ENCODE measurements at regions not wholly inside any gene's neighbourhood (a gene's known extent, or its start where the extent isn't known, plus 50 kb on each side); places are given as distances from the start of the nearest gene placed in this dataset.

DNA sequence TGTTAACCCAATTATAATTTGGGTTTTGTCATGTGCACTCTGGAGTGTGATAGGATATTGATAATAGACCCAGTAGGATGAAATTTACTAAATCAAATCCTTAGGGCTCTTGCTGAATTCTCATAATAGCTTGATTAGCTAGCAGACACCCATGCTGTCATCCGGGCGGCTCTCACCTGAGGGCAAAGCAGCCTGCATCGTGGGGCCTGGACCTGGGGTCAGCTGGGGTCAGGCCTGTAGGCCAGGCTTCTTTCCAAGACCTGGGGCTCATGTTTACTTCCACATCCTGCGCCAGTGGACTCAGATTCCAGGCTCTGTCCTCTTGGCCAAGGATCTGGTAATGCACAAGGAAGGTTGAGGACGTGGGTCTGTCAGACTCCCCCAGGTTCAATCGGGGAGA lies 486.3 kb downstream of the NPHP4 start:
- TF ChIP-seq CTCF (conservative IDR thresholded peaks at IDR 0.05; ENCODE audit: low read depth, low read length), result no peak
- no peak overlapping the region for H3K4me3 ChIP-seq (ENCODE audit: low read depth, low read length)
- DNase-seq (ENCODE audit: low read depth), result no peak

GRCh38 chr1:5504364-5504740 lies 487.9 kb downstream of the NPHP4 start:
- H3K4me3 ChIP-seq (ENCODE audit: low read depth, low read length), result no peak overlapping the region
- no peak for DNase-seq (ENCODE audit: low read depth)
- no peak for TF ChIP-seq CTCF (conservative IDR thresholded peaks at IDR 0.05; ENCODE audit: low read depth, low read length)

- no peak for DNase-seq (ENCODE audit: low read depth)
These were observed 488.5 kb downstream of the NPHP4 start for GRCh38 chr1:5503556-5504363.

DNA sequence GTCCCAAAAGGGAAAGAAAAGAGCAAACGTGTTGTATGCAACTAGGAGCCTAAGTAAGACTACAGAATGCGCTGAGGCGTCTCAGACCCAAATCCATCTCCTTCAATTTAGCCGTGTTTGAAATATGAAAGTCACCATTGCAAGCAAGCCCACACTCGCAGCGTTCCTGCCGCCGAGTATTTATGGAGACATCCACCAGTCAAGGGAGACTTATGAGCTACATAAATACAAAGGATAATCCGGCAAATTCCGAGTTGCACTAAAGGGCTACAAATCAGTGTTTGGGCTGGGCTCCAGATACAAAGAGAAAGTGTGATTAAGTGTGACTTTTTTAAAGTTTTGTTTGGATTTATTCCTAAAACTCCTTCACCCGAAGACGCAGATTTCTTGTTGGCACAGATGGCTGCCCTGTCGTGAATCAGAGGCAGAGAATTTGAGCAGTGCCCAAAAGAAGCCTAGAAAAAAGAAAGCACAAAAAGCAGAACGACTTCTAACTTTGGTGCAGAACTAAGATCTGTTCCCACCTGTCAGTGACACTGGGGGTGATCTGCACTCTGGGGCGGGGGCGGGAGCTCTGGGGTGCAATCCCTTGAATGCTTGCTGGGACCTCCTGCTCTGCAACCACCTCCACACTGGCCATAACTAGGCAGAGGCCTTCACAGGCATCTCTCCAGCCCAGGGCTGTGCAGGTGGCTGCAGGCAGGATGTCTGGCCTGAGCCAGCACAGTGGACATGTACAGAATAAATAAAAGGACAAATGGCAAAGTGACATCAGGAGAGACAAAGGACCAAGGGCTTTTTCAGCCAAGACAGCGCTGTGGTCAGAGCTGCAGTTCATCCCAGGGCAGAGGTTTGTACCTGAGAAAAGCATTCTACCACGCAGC lies 489.7 kb downstream of the NPHP4 start:
- no peak for DNase-seq (ENCODE audit: low read depth)
- H3K4me3 ChIP-seq (ENCODE audit: low read depth, low read length), result no peak overlapping the region
- TF ChIP-seq CTCF (conservative IDR thresholded peaks at IDR 0.05; ENCODE audit: low read depth, low read length), result no peak

More at GRCh38 chr1:5503556-5504363, 488.5 kb downstream of the NPHP4 start:
- H3K4me3 ChIP-seq (ENCODE audit: low read depth, low read length), result no peak overlapping the region
- TF ChIP-seq CTCF (conservative IDR thresholded peaks at IDR 0.05; ENCODE audit: low read depth, low read length), result no peak

DNA sequence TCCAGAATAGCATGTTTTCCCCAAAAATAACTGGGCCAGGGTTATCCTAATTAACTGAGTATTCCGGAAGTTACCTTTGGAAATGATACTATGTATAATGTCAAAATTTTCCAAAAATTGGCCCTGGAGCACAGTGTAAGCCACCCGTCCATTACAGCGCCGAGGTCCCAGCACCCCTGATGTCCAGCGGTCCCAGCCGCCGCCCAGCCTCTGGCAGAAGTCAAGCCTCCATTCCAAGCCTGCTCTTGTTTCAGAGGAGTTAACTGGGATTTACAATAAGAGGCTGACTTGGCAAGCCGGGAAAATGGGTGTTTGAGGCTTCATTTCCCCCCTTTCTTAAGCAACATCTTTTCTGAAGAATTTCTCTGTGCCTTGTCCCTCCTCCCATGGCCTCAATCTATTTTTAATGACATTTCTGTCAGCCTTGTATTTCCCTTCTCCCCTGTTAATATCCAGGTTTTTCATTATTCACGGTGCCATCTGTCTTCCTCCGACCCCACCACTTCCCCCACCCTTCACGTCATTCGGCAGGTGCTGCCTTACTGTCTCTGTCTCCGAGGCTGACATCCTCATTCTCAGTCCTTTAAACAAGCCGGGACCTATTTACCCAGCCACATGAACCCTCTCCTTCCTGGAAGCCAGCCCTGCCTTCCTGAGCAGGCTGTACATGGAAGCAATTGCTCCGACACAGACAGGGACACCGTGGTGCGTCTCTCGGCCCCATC lies 490.9 kb downstream of the NPHP4 start:
- no peak for DNase-seq (ENCODE audit: low read depth)
- no peak for TF ChIP-seq CTCF (conservative IDR thresholded peaks at IDR 0.05; ENCODE audit: low read depth, low read length)
- no peak overlapping the region for H3K4me3 ChIP-seq (ENCODE audit: low read depth, low read length)

DNA sequence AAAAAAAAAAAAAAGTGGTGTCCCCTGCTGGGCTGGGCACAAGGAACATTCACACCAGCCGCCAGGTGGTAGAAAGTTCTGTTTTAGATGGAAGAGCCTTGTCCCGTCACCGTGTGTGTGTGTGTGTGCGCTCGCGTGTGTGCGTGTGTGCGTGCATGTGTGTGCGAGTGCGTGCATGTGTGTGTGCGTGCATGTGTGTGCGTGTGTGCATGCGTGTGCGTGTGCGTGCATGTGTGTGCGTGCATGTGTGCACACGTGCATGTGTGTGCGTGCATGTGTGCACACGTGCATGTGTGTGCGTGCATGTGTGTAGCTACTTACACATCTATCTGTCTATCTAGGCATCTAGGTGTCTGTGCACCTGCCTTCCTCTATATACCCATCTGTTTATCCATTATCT lies 491.7 kb downstream of the NPHP4 start:
- no peak for TF ChIP-seq CTCF (conservative IDR thresholded peaks at IDR 0.05; ENCODE audit: low read depth, low read length)
- no peak for DNase-seq (ENCODE audit: low read depth)
- no peak overlapping the region for H3K4me3 ChIP-seq (ENCODE audit: low read depth, low read length)
